Small intestine (tissue), 7 donors: ENCODE measurements at regions not wholly inside any gene's neighbourhood (a gene's known extent, or its start where the extent isn't known, plus 50 kb on each side); places are given as distances from the start of the nearest gene placed in this dataset.
A peak's percentile ranks its signal among the peaks of the same experiment; 100 is the strongest.

Experiments
- DNase-seq, 2 donors: peaks; one replicate each; pipeline versions ENCODE4 v3.0.0 to v3.0.0-alpha.2; 2013
- FAIRE-seq: peaks from 2 replicates; lab custom pipeline; 2012; peaks lifted over from hg19 to GRCh38; lab: Jason Lieb, UNC
- H3K27ac ChIP-seq, 3 donors: one replicate each; pipeline ENCODE4 v1.5.1; 2013; ENCODE audit warnings: low read length in 2 of 3, mild to moderate bottlenecking in 2 of 3, control low read depth in 1 of 3, inconsistent platforms in 1 of 3, low read depth in 1 of 3, moderate library complexity in 1 of 3
- H3K27me3 ChIP-seq, 3 donors: one replicate each; pipeline ENCODE4 v1.6.1; 2013; ENCODE audit warnings: low read length in 3 of 3, inconsistent platforms in 1 of 3; ENCODE audit not compliant: control insufficient read depth in 3 of 3, insufficient read depth in 3 of 3
- H3K36me3 ChIP-seq, 3 donors: one replicate each; pipeline ENCODE4 v1.6.1; 2013; ENCODE audit warnings: low read length in 3 of 3, inconsistent platforms in 1 of 3, low read depth in 1 of 3, mild to moderate bottlenecking in 1 of 3, moderate library complexity in 1 of 3; ENCODE audit not compliant: control insufficient read depth in 3 of 3, insufficient read depth in 2 of 3
- H3K4me1 ChIP-seq, 3 donors: one replicate each; pipeline ENCODE4 v1.6.1; 2013; ENCODE audit warnings: low read length in 2 of 3, inconsistent platforms in 1 of 3, low read depth in 1 of 3, mild to moderate bottlenecking in 1 of 3, moderate library complexity in 1 of 3; ENCODE audit not compliant: control insufficient read depth in 3 of 3, insufficient read depth in 2 of 3
- H3K4me3 ChIP-seq, 3 donors: one replicate each; pipeline ENCODE4 v1.5.1; 2013; ENCODE audit warnings: low read length in 3 of 3, control low read depth in 1 of 3, inconsistent platforms in 1 of 3, low read depth in 1 of 3, mild to moderate bottlenecking in 1 of 3, moderate library complexity in 1 of 3
- H3K9me3 ChIP-seq, 2 donors: one replicate each; pipeline ENCODE4 v1.6.1; 2013; ENCODE audit warnings: low read depth in 1 of 2, low read length in 1 of 2; ENCODE audit not compliant: control insufficient read depth in 2 of 2, insufficient read depth in 1 of 2
- WGBS, 3 donors: extraction: QIAGEN DNeasy Blood & Tissue Kit; methylation state at CpG; one replicate each; pipeline ENCODE4 v1.1.7; 2013; 5-methylcytosine and 5-hydroxymethylcytosine counted together
- donor health status: healthy with polysubstance abuse.
- donor health status: control.
- donor health status: control.
- donor health status: Bipolar disorder and iron deficiency.
- donor health status: healthy.

DNA sequence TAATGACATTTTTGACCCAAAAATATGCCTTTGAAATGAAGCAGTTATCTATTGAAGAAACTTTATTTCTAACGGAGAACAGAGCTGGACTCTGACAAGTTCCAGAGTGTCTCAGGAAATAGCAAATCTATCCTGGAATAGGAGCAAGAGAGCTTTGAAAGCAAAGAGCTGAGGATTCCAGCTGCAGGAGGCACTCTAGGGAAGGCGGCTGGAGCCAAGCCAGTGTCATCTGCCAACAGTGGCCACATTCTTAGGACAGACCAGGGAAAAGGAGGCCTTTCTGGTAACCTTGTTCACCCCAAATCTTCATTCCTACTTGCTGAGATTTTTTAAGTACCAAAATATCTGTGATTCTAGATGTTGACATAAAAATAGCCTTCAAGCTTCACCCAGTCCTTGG, 493.5 kb upstream of the B3GAT1 start:
- H3K9me3 ChIP-seq = no peaks in the 10 kb centered on the region

DNA sequence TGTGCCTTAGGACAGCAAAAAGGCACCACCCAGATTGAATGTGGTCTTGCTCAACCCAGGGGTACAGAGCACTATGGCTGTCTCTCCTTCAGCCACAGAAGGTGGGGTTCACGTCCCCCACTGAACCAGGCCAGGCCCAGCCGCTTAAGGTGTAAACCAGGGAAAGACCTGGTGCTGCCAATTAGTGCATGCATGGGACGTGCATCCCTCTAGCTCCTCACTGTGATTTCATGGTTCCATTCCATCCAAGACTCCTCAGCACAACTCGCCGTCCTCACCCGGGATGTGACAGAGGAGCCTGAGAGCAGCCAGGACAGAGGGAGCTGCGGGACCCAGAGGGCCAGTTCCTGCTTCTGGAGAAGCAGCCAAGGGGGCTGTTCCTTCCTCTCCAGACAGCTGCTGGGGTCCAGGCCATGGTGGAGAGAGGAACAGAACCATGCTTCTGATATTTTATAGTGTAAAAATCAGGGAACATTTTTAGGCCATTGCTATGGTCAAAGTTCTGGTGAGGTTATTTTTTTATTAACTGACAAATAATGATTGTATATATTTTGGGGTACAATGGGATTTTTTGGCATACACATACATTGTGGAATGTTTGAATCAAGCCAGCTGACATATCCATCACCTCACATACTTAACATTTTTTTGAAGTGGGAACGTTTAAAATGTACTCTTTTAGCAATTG, 492.2 kb upstream of the B3GAT1 start:
- Histone ChIP-seq H3K9me3 (no peaks in the 10 kb centered on the region), H3K4me1 (no peaks in the 10 kb centered on the region), H3K36me3 (no peaks in the 10 kb centered on the region), H3K4me3 (no peak overlapping the region), H3K27me3 (peaks cover 0 to 2% (median 0%) of the 10 kb centered on the region in 3 donors), H3K27ac (no peak overlapping the region)
- FAIRE-seq (no peak), DNase-seq (no peak)
- WGBS, 3 donors = 73 to 84% (median 74%) methylated on average over 8 of the region's 8 CpGs

More for the DNA sequence above, 493.5 kb upstream of the B3GAT1 start:
- 52 to 74% (median 74%) methylated on average over 2 of the region's 2 CpGs for WGBS, 3 donors
- no peak for DNase-seq
- Histone ChIP-seq H3K36me3 (no peaks in the 10 kb centered on the region), H3K27ac (no peak overlapping the region), H3K4me1 (no peaks in the 10 kb centered on the region), H3K27me3 (no peaks in the 10 kb centered on the region), H3K4me3 (no peak overlapping the region)
- no peak for FAIRE-seq

DNA sequence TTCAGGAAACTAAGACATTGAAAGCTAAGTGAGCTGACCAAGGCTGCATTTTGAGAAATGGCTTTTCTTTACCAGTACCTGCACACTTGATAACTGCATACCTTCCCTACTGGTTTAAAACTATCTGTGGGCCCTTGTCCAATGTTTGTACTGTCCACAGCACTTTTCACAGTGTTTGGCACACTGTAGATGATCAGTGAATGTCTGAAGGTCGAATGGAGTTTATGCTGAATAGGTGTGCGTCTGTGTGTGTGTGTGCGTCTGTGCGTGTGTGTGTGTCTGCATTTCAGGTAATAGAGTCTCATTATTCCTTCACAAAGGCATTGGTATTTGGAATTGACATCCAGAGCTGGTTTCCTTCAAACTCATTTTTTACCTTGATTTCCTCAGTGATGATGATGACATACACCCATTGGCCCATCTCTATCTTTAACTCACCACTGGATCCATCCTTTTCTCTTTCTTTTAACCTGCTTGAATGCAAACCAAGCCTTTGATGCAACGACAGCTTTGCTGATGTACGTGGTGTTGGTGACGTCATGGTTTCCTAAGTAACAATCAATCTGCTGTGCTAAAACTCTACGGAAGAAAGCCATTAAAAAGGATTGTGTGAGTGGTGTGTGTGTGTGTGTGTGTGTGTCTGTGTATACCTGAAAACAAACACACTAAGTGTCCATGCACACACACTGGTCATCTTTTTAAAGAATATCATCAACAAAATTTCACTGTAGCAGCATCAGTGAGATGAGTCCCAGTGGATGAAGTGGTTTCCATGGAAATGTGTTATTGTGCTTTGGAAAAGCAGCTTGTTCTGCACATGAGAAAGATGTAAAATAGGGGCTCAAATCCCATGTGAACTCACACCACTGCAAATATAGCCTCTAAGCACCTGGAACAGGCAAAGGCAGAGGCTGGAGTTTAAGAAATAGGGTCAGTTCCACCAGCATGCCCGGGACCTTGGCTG, 490.2 kb upstream of the B3GAT1 start:
- Histone ChIP-seq H3K4me3 (no peak overlapping the region), H3K27me3 (peaks cover 0 to 2% (median 0%) of the 10 kb centered on the region in 3 donors), H3K9me3 (no peaks in the 10 kb centered on the region), H3K36me3 (no peaks in the 10 kb centered on the region), H3K27ac (no peak overlapping the region), H3K4me1 (no peaks in the 10 kb centered on the region)
- DNase-seq (no peak), FAIRE-seq (no peak)
- 68 to 85% (median 77%) methylated on average over 9 of the region's 9 CpGs for WGBS, 3 donors

DNA sequence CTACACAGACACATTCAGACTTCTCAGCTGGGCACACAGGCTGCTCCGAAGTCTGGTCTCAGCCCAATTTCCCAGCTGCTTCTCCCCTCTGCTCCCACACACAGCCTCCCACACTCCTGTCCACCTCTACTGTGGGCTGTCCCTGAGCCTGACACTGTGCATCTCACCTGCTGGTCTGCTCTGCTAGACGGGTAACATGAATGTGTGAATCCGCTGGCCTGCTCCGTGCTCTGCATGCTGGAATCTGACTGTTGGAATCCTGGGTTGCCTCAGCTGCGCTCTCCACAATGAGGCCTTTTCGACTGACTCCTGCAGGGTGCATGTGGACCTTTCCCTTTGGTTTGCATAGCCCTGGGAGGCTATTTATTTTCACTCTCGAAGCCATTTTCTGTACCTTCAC, 489.5 kb upstream of the B3GAT1 start:
- 66 to 75% (median 67%) methylated on average over 7 of the region's 7 CpGs for WGBS, 3 donors
- FAIRE-seq (no peak), DNase-seq (no peak)
- Histone ChIP-seq H3K27me3 (peaks cover 0 to 2% (median 0%) of the 10 kb centered on the region in 3 donors), H3K9me3 (no peaks in the 10 kb centered on the region), H3K27ac (no peak overlapping the region), H3K36me3 (no peaks in the 10 kb centered on the region), H3K4me3 (no peak overlapping the region), H3K4me1 (no peaks in the 10 kb centered on the region)

DNA sequence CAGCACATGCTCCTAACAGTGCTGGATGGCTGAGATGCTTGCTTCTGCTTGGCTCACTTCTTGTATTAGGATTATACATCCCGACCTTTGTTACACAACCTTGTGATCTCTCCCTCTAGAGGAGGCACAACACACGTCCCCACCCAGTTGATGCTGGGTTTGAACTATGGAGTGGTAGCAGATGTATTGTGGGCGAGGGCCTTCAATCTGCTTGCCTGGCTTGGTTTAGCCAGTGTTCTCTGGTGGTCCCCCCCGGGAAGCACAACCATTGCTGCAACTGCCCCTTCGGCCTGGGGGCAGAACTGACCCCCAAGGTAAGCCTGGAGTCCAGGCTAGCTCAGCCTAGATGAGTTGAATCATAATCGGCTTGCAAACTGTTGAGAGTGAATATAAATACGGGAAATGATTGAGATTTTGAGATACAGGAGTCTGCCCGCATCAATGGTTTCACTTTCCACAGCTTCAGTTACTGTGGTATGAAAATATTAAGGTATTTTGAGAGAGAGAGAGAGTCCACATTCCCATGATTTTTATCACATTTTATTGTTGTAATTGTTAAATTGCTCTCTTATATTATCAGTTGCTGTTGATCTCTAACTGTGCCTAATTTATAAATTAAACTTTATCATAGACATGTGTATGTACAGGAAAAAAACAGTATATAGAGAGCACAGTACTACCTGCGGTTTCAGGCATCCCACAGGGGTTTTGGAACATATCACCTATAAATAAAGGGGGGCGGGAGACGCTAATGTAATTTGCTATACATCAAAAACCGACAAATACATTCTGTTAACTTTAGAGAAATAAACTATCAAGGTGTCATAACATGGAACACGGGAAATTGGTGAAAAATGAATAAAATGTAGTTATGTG, 482.0 kb upstream of the B3GAT1 start:
- 39 to 66% (median 52%) methylated on average over 13 of the region's 13 CpGs for WGBS, 3 donors
- Histone ChIP-seq H3K4me1 (no peaks in the 10 kb centered on the region), H3K27ac (no peak overlapping the region), H3K36me3 (no peaks in the 10 kb centered on the region), H3K4me3 (no peak overlapping the region), H3K9me3 (no peaks in the 10 kb centered on the region), H3K27me3 (peaks cover 0 to 2% (median 1%) of the 10 kb centered on the region in 3 donors)
- FAIRE-seq (no peak), DNase-seq (peak in 1 of 2 donors; percentile 2)

DNA sequence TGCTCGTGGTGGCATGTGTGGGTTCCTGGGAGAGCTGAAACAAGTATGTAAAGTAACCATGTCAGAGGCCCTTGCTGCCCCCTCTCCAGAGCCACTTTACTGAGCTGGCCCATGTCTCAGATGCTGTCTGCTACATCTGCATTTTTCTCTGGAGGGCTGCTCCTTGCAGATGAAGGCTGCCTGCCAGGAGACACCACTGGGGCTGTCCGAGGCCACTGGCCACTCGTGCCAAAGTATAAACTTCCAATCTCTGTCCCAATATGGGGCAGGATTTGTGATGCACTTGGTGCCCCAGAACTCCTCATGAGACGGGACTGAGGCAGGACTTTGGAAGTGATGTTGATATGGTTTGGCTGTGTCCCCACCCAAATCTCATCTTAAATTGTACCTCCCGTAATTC, 478.4 kb upstream of the B3GAT1 start:
- FAIRE-seq = no peak
- WGBS, 3 donors = 64 to 72% (median 69%) methylated on average over 5 of the region's 5 CpGs
- Histone ChIP-seq H3K27me3 (peaks cover 2 to 4% (median 3%) of the 10 kb centered on the region in 3 donors), H3K4me1 (no peaks in the 10 kb centered on the region), H3K36me3 (no peaks in the 10 kb centered on the region), H3K4me3 (no peak overlapping the region), H3K27ac (no peak overlapping the region), H3K9me3 (no peaks in the 10 kb centered on the region)
- no peak for DNase-seq

DNA sequence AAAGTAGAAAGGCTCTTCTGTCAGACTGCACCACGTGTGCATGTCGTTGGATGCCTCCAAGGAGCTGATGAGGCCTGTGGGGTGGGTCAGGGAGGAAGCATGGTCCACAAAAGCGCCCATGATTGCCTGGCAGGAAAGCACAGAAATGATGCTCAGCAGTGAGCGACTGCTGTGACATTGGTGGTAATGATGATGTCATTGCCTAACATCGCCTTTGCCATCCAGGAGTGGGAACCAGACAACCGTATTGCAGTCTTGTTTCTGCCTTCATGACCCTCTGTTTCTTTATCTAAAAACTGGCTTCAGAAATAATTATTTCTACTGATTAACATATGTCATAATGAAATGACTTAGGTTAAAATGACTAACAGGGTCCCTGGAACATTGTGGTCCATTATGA, 477.8 kb upstream of the B3GAT1 start:
- FAIRE-seq = no peak
- H3K4me3 ChIP-seq = no peak overlapping the region

DNA sequence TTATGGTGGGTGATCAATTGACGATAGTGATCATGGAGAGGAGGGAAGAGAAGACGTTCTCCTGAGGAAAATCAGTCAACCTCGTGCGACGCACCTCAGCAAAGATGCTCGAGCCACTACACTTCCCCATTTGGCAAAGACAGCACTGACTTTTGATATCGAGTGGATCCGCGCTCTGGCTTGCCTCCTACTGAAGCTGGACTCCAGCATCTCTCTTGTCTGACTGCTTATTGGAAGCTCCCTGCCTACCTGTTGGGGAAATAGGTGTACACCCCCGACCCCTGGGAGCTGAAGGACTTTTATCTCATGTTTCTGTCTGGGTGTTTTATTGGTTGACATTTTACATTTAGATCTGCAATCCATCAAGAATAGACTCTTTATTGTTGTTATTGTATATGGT, 476.8 kb upstream of the B3GAT1 start:
- Histone ChIP-seq H3K4me1 (no peaks in the 10 kb centered on the region), H3K27ac (no peak overlapping the region), H3K27me3 (peaks cover 2 to 3% (median 2%) of the 10 kb centered on the region in 3 donors), H3K9me3 (no peaks in the 10 kb centered on the region), H3K4me3 (no peak overlapping the region), H3K36me3 (no peaks in the 10 kb centered on the region)
- DNase-seq (no peak), FAIRE-seq (no peak)
- 83 to 84% (median 84%) methylated on average over 10 of the region's 10 CpGs for WGBS, 3 donors

More for the DNA sequence above, 477.8 kb upstream of the B3GAT1 start:
- 72 to 88% (median 78%) methylated on average over 6 of the region's 6 CpGs for WGBS, 3 donors
- no peaks in the 10 kb centered on the region for H3K9me3 ChIP-seq
- peaks cover 2 to 4% (median 3%) of the 10 kb centered on the region in 3 donors for H3K27me3 ChIP-seq
- no peaks in the 10 kb centered on the region for H3K36me3 ChIP-seq
- no peaks in the 10 kb centered on the region for H3K4me1 ChIP-seq
- DNase-seq = no peak
- H3K27ac ChIP-seq = no peak overlapping the region
